ENCODE measurements at regions not wholly inside any gene's neighbourhood (a gene's known extent, or its start where the extent isn't known, plus 50 kb on each side); places are given as distances from the start of the nearest gene placed in this dataset.

DNA sequence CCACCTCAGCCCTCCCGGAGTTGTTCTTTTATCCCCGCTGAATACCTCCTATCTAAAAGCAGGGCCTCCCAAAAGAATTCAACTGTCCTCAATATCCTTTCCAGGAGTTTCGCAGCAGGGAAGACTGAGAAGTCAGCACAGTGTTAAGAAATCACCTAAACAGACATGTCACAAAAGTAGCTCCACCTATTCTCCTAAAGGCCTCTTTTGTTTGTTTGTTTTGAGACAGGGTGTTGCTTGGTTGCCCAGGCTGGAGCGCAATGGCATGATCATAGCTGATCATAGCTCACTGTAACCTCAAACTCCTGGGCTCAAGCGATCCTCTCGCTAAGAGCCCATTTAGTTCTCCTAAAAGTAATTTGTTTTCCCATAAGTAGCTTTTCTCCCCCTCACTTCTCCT lies 53.8 kb downstream of the TEX44 start:
- TF ChIP-seq POLR2A (IDR thresholded peaks at IDR 0.05) (no peak), POLR2AphosphoS5 (IDR thresholded peaks at IDR 0.05) (no peak)
- TF ChIP-seq, protein P1, sequence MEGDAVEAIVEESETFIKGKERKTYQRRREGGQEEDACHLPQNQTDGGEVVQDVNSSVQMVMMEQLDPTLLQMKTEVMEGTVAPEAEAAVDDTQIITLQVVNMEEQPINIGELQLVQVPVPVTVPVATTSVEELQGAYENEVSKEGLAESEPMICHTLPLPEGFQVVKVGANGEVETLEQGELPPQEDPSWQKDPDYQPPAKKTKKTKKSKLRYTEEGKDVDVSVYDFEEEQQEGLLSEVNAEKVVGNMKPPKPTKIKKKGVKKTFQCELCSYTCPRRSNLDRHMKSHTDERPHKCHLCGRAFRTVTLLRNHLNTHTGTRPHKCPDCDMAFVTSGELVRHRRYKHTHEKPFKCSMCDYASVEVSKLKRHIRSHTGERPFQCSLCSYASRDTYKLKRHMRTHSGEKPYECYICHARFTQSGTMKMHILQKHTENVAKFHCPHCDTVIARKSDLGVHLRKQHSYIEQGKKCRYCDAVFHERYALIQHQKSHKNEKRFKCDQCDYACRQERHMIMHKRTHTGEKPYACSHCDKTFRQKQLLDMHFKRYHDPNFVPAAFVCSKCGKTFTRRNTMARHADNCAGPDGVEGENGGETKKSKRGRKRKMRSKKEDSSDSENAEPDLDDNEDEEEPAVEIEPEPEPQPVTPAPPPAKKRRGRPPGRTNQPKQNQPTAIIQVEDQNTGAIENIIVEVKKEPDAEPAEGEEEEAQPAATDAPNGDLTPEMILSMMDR (IDR thresholded peaks at IDR 0.05), result no peak

Measured in sigmoid colon (tissue), 4 donors.